ENCODE measurements at regions not wholly inside any gene's neighbourhood (a gene's known extent, or its start where the extent isn't known, plus 50 kb on each side); places are given as distances from the start of the nearest gene placed in this dataset.

- no peak for TF ChIP-seq RCOR1 (IDR thresholded peaks at IDR 0.05; ENCODE audit: low read depth, low read length)
- no peak for TF ChIP-seq POLR2A (IDR thresholded peaks at IDR 0.05; ENCODE audit: low read length)
- TF ChIP-seq HES2 (IDR thresholded peaks at IDR 0.05): no peak
Observed at GRCh38 chr2:41595240-41595639, 452.6 kb upstream of the PKDCC start.

All from A549 (cell line).